HG03097 (cell line): ENCODE measurements at regions not wholly inside any gene's neighbourhood (a gene's known extent, or its start where the extent isn't known, plus 50 kb on each side); places are given as distances from the start of the nearest gene placed in this dataset.

Experiments used
- ATAC-seq: cut with Tn5 transposase; IDR thresholded peaks from one replicate; pipeline ENCODE4 v1.9.1; 2021; ENCODE audit not compliant: unreplicated experiment, low FRiP score

DNA sequence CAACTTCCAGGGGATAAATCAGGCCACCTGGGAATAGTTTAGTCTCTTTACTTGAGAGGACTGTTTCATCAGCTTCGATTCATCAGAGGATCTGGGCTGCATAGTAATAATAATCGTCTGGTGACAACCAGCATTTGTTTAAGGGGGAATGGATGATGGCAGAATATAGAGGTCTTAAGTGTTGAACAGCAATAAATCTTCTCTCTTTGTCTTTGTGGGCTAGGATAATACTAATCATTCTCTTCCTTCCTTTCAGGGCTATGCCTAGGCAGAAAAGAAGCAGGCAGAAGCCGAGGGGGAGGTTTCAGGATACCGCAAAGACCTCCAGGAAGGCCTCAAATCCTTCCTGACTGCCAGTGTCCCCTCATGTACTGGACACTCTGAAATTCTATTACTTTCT lies 150.4 kb upstream of the GAREM1 start:
- no peak for ATAC-seq

DNA sequence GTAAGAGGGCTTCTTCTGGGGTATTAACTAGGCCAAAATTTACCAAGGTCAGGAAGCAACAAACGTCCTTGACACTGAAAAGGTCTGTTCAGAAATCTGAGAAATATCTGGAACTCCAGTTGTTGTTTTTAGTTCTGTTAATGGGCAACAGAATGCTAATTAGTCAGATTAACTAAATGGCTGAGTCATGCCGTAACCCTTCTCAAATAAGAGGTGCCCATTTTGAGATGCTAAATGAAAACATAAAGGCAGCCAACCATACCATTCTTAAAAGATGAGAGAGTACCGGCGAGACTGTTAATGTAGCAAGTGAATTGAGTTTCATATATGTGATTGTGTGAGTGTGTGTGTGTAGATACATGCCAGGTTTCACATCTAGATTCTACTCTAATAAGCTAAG lies 147.9 kb upstream of the GAREM1 start:
- ATAC-seq = no peak

DNA sequence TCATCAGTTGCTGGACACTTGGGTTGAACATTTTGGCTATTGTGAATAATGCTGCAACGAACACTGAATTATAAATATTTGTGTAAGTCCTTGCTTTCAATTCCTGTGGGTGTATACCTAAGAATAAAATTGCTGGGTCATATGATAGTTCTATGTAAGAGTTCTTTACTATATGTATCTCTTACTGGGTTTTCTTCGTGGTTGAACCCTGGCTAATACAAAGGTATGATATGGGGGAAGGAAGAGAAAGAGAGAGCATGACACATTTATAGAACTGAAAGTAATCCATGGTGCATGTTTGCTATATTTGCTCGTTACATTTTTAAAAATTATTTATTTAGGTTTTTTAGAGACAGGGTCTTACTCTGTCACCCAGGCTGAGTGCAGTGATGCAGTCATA lies 143.1 kb upstream of the GAREM1 start:
- ATAC-seq = no peak

DNA sequence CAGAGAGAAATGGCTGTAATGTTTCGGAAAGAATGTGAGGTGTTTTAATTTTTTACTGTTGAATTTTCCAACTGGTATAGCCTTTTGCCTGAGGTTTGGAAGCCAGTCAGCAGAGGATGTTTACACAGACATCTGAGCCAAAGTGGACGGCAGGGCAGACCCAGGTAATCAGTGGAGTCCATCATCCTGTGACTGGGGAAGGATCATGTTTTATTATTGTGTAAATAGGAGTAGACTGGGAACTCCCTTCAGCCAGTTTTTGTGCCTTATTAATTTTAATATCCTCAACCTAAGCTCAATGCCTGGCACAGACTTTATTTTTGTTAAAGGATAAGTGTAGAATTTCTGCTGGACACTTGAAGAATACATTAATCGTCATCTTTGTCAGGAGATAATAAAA lies 142.0 kb upstream of the GAREM1 start:
- no peak for ATAC-seq

DNA sequence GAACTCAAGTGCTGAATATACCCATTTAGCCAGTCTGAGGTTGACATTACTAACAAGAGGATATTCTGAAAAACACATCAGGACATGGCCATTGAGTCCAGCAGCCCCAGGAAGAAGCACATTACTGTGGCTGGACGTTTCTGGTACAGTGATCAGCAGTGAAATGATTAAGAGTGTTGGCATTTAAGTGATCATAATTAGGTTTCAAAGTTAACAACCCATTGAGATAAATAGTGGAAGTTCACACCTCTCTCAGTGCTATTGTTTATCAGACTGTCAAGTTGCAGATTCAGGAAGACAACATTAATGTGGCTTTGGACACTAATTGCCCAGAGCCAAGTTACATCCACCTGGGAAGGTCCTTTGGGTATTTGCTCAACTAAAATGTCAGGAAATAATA lies 139.5 kb upstream of the GAREM1 start:
- no peak for ATAC-seq

DNA sequence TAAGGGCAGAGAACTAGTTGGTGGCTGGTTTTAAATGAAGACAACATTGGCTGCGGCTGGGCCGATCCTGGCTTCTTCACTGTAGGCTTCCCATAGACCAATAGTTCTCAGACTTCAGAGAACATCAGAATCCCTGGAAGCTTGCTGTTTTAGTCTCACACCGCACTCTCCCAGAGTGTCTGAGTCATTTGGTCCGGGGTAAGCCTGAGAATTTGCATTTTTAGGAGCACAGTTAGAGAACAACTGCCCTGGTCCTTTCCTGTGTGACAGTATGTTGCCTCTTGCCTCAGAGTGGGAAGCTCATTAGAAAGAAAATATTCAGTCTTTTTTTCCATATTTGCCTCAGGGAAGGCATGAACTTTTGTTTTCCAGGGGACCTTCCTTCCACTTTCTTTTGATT lies 137.1 kb upstream of the GAREM1 start:
- no peak for ATAC-seq

DNA sequence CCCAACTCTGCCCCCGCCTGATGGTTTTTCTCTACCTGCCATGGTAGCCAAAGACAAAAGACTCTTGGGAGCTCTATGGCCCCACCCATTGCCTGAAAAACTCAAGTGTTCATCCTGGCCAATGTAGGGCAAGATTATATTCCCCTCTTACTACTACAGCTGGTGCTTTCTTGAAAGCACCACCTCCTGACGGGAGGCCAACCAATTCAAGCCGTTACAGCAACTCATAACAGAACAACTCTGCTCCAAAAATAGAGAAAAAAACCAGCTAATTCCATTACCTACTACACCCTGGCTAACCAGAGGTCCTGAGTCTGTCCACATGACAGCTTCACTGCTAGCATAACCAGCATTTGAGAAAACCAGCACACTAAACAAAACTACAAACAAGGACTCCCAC lies 127.5 kb upstream of the GAREM1 start:
- ATAC-seq = no peak

DNA sequence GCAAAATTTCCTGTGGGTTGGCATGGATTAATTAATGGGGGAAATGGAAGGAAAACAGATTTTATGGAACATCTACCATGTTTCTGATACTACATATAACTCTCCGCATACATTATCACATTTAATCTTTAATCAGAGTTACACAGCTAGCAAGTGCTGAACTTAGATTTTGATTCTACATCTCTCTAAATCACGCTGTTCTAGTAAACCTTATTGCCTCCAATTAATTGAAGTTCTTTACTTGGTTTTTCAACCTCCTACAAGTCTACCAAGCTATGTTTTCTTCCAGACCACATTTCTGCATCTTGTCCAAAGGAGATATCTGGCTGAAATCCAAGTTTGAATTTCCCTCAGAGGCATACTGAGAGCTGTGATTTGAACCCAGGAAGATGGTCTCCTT lies 125.8 kb upstream of the GAREM1 start:
- ATAC-seq = no peak

DNA sequence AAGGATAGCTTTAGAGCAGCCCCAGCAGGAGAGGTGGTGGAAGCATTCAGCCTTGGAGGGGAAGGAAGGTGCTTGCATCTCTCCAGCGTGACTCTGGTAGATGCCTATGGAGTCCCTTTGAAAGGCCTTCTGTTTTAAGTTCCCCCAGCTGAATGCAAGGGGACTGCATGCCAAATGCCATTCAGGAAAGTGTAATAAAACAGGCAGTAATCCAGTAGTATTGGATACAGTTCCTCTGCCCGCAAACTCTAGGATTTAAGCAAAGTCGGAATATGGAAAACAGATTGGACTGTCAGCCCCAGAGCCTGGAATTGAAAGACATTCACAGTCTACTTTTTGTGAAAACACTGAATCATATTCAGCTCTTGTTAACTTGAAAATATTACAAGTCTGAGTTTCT lies 125.2 kb upstream of the GAREM1 start:
- no peak for ATAC-seq

DNA sequence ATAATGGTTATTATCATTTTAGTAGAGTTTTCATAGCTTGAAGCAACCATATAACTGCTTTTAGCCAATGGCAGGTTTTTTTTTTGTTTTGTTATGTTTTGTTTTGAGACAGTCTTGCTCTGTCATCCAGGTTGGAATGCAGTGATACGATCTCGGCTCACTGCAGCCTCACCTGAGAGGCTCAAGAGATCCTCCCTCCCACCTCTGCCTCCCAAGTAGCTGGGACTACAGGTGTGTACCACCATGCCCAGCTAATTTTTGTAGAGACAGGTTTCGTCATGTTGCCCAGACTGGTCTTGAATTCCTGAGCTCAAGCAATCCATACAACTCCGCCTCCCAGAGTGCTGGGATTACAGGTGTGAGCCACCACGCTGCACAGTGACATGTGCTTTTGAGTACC lies 117.5 kb upstream of the GAREM1 start:
- no peak for ATAC-seq

DNA sequence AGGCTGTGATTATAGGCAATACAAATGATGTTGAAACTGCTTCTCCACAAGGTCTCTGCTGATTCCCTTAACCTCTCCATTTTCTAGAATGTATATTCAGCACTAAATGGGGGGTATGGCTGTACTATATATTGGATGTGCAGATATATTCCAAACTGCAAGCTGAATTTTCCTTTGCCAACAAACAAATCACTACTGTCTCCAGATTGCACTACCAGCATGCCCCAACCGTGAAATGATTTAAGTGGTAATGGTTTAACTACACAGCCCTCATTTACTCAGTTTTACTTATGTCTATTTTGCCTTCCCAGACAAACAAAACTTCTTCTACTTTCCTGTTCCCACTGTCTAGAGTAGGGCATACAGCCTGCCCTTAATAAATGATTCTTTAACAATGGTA lies 112.7 kb upstream of the GAREM1 start:
- ATAC-seq = no peak

DNA sequence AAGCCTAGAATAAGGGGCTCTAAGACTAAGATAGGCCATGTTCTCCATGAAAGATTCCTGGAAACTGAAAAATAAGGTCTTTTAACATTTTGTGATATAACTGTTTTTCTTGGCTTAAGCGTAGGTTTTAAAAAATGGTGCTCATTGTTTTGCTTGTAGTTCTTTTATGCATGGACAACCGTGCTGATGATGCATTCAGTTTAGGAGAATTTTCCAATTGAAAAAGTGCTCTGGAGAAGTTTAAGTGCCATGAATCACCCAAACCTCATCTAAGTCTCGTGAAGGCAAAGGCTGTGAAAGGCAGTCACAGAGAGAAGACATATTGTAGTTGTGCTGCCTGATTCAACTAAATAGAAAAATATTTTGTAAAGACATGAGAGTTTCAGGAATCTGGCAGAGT lies 111.8 kb upstream of the GAREM1 start:
- no peak for ATAC-seq

DNA sequence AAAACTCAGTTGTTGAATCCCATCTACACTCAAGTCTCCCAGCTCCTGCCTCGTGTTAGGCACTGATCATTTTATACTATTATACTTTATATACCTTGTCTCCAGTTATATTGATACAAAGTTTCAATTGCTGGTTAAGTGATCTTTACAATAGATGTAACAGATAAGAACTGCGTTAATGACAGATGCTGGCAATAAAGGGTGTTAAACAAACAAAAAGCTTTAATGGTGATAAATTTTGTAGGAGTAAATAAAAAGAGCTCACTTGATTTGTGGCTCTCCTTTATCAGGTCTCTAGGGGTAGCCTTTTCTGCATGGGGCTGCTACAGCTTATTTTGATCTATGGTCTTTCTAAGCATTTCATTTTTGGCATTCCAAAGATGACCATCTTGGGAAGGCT lies 106.9 kb upstream of the GAREM1 start:
- no peak for ATAC-seq

DNA sequence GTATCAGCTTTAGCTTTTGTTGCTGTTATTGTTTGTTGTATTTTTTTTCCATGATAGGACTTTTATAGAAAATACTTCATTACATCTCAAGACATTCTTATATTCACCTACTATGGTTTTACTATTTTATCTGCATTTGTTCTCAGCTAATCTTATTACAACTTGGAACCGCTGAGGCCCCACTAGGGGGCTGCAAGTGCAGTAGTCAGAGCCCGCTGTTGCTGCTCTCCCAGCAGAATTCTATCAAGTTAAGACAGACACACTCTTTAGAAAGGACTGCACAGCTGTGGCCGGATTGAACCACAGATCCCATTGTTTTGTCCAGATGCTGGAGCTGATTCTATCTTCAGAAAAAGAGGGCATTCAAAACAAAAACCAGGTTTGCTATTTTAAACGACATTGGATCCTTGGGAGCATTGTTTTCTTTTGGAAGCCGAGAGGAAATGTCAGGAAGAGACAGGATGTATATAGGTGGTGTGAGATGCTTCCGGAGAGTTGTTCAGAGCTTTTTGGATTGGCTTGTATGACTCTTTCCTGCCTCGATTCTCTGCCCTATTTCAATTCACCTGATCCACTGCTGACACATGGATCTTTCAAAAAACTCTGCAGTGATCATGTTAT lies 105.7 kb upstream of the GAREM1 start:
- ATAC-seq = no peak

DNA sequence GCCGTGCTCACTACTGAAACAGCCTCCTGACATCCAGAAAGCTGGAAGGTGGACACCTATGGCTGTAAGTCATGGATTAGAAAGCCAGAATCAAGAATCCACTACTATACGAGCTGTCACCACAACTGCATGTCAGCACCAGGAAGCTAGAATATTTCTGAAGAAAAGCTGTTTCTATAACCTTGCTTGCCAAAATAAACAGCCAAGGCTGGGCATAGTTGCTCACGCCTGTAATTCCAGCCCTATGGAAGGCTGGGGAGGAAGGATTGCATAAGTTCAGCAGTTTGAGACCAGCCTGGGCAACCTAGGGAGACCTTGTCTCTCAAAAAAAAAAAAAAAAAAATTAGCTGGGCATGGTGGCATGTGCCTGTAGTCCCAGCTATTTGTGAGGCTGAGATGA lies 96.3 kb upstream of the GAREM1 start:
- ATAC-seq = no peak

DNA sequence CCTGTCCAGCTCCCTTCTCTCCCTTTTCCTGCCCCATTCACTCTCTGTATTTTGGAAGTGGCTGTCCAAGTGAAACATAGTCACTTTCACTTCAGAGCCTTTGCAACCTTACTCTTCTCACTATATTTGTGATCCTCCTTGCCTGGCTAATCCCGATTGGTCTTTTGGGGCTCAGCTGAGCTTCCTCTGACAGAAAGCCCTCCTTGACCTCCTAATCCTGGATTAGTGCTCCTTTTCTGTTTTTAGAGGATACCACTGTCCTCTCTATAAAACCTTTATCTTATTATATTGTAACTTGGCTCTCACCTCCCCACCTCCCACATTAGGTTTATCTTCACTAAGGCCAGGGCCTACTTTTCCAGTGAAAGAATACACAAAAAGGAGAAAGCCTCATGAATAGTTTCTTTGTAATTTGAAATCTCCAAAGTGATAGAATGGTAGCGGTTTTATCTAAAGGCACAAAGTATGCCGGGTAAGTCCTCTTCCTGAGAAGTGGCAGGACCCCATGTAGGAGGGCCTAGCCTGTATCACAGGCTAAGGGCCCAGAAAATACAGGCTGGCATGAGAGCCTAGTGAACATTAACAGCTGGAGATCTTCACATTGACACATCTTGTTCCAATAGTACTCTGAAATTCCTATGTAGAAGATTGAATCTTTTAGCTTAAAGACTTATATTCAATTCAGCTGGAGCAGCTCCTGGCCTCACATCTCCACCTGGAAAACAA lies 83.1 kb upstream of the GAREM1 start:
- no peak for ATAC-seq

DNA sequence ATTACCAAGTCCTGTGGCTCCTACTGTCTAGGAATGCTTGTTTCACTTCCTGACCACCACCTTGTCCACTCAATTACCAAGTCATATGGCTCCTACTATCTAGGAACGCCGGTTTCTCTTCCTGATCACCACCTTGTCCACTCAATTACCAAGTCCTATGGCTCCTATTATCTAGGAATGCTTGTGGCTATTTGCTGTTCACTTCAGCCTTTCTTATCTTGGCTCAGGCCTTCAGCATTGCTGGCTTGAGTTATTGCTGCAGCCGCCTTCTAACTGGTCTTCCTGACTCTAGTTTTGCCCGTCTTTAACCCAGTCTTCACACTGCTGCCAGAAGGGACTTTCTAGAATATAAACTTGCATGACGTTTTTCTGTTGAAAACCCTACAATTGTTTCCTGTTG lies 82.5 kb upstream of the GAREM1 start:
- ATAC-seq = no peak

DNA sequence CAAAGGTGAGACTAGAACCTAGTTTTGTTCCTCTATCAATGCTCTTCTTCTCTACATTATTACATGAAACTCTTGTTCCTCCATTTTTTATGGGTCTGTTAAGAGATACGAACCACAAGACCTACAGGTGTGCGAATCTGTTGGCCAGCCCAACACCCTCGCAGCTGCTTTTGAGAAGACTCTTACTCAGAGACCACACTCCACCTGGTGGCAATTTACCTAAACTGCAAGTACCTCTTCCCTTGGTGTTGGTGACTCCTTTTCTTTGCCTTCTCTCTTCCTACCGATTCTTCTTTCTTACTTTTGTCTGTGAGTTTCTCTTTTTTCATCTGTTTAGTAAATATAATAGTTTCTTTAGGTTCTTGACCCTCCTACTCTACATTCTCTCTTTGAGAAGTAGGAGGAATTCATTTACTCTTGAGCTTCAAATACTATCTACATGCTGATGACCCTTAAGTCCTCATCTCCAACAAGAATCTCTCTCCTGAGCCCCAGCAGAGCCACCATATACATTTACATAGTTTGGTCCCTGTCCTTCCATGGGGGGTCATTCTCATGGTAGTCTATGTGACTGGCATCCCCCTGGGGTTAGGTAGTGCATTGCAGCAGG lies 81.8 kb upstream of the GAREM1 start:
- ATAC-seq = peak; percentile 67

DNA sequence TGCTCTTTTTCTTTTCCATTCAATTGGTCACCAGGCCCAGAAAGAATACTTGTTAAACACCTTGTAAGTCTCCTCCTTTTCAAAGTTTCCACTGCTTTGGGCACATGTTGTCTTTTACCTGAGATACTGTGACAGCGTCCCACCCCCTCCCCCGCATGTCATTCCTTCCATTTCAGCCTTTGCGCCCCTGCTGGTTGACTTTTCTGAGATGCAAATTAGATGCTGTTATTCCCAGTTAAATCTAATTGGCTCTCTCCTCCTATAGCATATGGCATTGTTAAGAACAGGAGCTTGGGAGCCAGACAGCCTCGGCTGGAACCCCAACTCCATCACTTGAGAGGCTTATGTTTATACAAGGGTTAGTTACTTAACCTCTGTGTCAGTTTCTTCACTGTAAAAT lies 80.3 kb upstream of the GAREM1 start:
- ATAC-seq = no peak

DNA sequence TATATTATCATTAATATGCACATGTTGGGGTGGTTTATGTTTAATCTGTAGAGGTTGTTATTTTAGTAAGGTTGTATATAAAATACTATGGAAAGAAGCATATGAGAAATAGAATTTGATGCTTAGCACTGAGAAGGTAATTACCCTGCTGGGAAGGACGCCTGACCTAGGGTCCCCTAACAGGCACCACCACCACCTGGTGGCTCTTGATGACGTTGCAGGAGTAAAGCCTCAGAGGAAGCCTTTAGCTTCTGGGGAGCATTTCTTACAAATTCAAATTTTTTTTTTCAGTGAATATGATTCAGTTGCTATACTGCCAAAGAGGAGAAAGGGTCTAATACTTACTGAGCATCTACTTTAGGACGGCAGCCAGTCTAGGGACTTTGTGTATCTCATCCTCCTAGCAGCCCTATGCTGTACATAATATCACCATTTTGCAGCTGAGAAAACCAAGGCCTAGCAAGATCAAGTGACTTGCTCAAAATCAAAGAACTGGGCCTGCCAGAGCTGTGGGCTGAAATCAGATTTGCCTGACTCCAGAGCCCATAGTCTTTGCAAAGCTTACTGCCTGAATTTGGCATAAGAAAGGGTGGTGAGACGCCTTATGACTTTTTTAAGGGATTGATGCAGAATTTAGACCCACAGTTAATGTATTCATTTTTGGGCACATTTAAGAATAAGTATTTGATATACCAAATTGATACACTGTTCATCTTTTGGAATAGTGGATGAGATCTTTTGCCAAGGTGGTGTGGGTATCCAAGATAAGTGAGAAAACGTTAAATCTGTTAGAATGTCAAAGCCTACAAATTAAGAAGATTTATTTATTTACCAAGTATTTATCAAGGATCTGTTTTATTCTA lies 78.8 kb upstream of the GAREM1 start:
- peak; percentile 65 for ATAC-seq

DNA sequence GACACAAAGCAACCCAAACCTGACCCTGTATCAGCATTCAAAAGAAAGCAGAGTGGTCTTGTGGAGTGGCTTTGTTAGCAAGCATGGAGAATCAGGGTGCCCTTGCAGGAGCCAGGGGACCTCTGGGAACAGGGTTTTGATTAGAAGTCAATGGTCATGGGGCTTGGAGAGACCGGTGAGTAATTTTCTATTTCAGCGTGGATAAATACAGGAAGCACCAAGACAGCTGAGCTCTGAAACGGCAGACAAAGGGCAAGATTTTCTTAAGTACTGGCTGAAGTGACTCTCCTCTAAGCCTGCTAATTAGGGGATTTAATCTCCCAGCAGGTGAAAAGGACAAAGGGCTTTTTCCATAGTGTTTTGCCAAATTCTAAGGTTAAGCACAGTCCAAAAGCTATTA lies 78.0 kb upstream of the GAREM1 start:
- no peak for ATAC-seq
